ENCODE measurements at regions not wholly inside any gene's neighbourhood (a gene's known extent, or its start where the extent isn't known, plus 50 kb on each side); places are given as distances from the start of the nearest gene placed in this dataset.

DNA sequence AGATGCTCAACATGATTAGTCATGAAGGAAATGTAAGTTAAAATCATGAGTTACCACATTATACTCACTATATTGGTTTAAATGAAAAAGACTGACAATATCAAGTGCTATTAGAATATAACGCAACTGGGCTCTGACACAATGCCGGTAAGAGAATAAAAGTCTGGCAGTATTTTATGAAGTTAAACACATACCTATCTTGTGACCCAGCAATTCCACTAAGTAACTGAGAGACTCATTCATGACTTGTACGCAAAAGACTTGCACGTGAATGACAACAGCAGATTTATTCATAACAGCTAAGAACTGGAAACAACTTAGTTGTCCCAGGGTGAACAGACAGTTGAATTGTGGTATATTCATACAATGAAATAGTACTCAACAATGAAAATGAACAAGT, 342.1 kb downstream of the SLC4A3 start:
- TF ChIP-seq, protein P1, sequence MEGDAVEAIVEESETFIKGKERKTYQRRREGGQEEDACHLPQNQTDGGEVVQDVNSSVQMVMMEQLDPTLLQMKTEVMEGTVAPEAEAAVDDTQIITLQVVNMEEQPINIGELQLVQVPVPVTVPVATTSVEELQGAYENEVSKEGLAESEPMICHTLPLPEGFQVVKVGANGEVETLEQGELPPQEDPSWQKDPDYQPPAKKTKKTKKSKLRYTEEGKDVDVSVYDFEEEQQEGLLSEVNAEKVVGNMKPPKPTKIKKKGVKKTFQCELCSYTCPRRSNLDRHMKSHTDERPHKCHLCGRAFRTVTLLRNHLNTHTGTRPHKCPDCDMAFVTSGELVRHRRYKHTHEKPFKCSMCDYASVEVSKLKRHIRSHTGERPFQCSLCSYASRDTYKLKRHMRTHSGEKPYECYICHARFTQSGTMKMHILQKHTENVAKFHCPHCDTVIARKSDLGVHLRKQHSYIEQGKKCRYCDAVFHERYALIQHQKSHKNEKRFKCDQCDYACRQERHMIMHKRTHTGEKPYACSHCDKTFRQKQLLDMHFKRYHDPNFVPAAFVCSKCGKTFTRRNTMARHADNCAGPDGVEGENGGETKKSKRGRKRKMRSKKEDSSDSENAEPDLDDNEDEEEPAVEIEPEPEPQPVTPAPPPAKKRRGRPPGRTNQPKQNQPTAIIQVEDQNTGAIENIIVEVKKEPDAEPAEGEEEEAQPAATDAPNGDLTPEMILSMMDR (IDR thresholded peaks at IDR 0.05) = no peak
- no peak for TF ChIP-seq POLR2A (IDR thresholded peaks at IDR 0.05)

All from thyroid gland (tissue), 4 donors.